HTR-8/SVneo (cell line): ENCODE measurements at regions not wholly inside any gene's neighbourhood (a gene's known extent, or its start where the extent isn't known, plus 50 kb on each side); places are given as distances from the start of the nearest gene placed in this dataset.

Experiments
- DNase-seq: peaks from one replicate; pipeline ENCODE4 v3.0.0; 2011; ENCODE audit warnings: low spot score, mixed read lengths; ENCODE audit not compliant: insufficient read length
- FAIRE-seq: peaks from 2 replicates; lab custom pipeline; 2011; peaks lifted over from hg19 to GRCh38; lab: Jason Lieb, UNC

DNA sequence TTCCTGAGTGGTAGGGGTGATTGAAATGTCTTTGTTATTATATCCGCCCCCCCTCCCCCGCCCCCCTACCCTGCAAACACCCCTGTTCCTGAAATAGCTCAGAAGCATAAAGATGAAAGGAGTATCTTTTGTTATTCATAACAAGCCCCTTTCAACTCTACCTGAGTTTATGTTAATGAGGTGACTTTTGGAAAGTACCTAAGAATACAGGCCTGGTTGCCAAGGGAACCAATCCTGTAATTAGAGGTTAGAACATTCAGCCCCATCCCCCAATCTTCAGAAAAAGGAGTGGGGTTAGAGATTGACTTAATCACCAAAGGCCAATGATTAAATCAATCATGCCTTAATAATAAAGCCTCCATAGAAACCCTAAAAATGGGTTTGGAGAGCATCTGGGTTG lies 979.2 kb upstream of the GJE1 start:
- DNase-seq (no peak), FAIRE-seq (no peak)

DNA sequence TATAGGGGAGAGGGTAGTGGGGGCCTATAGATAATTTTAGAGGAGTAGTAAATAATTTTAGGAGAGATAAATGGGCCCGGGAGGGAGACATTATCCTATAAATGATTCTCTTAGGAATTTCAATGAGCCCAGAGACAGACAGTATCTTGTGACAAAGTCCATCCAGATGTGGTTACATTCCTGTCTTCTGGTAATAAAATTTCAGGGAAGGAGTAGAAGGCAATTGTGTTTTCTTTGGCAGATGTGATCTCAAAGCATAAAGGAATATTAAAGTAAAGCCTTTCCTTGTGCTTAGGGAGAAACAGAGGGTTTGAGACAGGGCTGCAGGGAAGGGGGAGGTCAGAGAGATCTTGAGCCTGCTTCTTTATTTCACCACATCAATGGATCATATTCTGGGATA lies 979.8 kb upstream of the GJE1 start:
- no peak for DNase-seq
- FAIRE-seq: no peak

DNA sequence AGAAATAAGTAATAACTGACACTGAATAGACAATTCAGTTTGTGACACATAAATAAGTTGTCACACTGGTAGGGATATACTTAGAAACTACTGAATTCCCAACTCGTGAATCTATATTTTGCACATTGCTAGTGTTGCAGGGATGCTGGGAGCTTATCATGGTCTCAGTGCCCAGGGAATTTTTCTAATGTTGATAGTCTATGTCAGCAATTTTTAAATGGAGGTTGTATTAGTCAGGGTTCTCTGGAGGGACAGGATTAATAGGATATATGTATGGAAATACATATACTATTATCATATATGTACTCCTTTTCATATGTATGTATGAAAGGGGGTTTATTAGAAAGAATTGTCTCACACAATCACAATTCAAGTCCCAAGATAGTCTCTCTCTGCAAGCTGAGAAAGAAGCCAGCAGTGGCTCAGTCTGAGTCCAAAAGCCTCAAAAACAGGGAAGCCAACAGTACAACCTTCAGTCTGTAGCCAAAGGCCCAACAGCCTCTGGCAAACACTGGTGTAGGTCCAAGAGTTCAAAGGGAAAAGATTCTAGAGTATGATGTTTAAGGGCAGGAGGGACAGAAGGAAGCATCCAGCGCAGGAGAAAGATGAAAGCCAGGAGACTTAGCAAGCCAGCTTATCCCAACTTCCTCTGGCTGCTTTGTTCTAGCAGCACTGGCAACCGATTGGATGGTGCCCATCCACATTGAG lies 980.9 kb upstream of the GJE1 start:
- DNase-seq (no peak), FAIRE-seq (no peak)

DNA sequence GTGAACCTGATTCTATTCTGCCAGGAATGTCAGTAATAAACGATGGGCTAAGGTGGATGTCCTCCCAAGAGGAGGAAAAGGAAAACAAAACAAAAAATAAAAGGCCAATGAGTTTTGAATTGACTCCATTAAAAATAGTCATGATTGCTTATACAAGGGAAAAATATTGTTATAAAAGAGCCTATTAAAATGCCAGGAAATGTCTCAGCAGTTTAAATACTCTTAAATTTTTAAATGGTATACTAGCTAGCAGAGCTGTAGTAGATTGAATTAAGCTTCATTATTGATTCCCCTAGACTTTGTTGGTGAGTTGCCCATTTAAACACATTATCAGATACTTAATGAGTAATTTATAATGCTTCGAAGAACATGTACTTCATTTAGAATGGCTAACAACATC lies 990.9 kb upstream of the GJE1 start:
- no peak for DNase-seq
- no peak for FAIRE-seq

DNA sequence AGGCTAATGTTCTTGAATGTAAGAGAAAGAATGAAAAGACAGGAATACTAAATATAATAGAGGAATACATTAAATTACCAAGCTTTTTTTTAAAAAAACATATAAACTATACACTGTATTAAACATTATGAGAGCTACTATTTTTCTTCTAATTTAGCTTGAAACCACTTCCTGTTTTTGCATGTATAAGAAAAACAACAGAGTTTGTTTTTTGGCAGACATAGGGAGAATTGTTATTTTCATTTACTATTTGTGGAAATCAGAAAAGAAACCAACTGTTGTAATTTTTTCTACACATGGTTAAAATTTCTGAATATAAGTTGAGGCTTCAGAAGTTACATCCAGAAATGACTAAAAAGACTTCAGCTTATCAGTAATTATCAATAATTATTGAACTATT lies 991.8 kb upstream of the GJE1 start:
- DNase-seq: no peak
- no peak for FAIRE-seq

DNA sequence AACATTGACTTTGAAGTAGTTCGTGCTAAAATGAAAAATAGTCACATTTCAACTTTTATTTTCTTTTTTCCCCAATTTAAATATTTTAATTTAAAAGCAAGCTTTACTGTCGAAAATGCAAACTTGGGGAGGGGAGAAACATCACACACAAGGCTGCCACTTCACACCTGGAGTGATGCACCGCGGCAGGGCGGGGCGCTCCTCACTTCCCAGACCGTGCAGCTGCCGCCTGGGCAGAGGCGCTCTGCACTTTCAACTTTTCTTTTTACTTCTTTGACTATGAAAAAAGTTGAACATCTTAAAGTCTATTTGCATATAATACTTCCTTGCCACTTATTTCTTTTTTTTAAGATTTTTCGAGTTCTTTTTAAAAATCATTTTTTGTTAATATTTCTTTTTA lies 993.3 kb upstream of the GJE1 start:
- DNase-seq (no peak), FAIRE-seq (no peak)

DNA sequence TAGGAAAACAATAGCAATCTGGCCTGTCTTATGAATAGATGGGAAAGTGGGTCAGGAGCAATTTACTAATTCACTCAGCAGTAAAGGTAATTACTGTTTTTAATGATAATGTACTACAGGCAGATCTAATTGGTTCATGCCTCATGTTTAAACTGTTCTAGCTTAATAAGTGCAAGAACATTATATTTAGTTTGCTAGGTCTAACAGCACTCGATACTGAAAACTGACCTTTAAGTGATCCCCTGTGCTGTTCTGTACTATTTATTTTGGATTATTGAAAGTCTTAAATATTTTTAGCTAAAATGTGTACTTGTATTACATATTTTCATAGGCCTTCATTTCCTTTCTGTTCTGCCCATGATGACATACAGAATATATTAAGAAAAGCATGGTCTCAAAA lies 998.0 kb upstream of the GJE1 start:
- FAIRE-seq: no peak
- no peak for DNase-seq

DNA sequence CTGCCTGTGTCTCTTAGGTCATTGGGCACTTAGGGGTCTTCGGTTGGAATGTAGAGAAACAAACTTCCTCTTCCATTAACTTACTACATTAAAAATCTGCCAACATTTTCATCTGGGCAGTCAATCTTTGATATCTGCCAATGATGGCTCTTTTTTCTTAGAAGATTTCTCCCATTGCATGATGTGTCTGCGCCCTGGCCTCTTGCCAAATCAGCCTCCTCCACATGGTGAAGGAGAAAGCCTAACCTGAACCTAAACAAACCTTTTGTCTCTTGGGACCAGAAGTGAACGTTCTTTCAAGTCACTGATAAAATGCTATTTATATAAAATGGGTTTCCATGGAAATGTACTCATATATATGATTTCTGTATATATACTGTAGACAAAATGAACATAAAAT lies 998.9 kb upstream of the GJE1 start:
- no peak for DNase-seq
- no peak for FAIRE-seq

DNA sequence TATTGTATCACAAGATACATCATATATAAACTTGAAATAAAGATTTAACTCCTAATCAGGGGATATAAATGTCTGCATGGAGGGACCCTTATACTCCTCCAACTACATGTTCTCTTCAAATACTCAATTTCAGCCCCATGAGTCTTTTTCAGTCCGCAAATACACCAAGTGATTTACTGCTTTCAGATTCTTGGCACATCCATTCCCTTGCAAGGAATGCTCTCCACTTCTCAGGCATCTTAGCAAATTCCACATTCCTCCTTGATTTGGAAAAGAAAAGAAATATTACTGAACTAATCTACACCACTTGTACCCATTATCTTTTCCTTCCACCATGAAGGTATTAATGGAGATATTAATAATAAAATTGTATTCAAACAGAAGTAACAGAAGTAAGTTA lies 999.4 kb upstream of the GJE1 start:
- DNase-seq (peak; percentile 1), FAIRE-seq (no peak)

DNA sequence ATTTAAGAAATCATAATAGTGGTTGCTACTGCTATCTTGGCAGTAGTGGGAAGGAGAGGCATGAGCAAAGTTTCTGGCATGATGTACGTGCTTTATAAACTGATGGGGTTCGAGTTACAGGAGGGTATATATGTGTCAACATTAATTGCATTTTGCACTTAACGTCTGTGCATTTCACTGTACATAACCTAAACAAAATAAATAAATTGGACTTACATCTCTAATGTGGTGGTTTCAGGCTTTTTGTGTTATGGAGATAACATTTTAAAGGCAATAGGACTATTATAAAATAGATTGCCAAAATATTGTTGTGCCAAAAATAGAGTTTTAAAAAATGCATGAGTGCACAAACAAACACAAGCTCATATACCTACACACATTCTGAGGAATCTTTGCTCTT lies 1001.1 kb upstream of the GJE1 start:
- no peak for FAIRE-seq
- DNase-seq: no peak

DNA sequence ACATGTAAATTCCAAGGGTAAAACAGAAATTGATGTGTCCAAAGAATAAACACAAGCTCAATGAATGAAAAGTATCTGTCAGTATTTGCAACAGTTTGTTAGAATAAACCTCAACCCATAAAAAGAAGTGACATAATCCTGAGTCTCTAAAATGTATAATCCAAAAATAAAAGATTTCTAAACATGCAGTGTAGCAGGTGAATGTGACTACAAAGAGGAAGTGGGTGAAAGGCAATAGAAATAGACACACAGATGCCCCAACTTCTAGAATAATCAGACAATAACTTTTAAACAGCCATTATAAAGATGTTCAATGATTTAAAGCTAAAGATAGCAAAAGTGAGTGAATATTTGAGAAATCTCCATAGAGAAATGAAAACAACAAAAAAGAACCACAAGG lies 1009.2 kb upstream of the GJE1 start:
- DNase-seq: no peak
- no peak for FAIRE-seq

DNA sequence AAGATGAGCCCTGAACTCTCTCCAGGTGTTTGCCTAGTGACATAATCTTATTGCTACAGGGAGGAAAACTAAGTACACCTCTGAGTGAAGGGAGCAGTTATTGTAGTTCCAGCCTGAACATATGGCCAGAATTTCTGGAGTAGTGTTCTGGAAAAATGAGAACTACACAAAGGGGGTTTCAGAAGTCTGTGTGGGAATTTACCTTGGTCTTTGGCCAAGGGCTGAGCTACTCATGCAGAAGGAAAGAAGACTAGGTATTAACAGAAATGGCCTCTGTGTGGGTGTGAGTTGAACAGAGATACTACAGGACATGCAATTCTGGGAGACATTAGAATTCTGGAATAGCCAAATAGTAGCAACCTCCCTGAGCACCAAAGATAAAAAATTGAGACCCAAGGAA lies 1009.7 kb upstream of the GJE1 start:
- FAIRE-seq (no peak), DNase-seq (no peak)

DNA sequence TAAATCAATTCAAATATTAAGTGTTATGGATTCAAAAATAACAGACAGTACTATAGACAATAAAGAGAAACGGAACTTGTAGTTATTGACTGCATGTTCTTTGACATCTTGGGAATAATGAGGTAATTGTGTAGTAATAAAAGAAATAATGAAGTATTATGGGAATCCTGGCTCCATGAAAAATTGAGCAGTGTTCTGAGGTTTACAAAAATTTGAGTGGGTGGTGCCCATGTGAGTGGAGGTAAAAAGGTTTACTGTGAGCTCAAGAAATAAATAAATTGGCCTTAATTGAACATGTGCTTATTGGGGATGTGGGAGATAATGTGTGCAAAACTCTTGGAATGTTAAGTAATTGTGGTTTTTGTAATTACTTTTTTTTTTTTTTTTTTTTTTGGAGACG lies 1013.7 kb upstream of the GJE1 start:
- DNase-seq: no peak

DNA sequence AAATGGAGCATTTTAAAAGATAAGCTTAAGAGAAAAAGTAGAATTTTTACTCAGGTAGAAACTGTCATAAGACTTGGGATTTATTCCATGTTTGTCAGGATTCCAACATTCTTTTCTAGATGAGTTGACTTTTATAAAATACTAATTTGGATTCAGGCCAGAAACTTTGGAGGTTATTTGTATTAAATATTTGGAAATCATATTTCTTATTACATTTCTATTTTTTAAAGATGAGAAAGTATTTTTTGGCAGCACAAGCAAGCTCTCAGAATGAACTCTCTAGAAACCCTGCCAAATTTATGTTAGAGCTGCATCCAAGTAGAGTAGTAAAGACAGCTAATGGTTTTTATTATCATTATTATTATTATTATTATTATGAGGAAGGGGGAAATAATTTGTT lies 1014.9 kb upstream of the GJE1 start:
- no peak for DNase-seq

More for the DNA sequence above, 1013.7 kb upstream of the GJE1 start:
- FAIRE-seq: no peak

DNA sequence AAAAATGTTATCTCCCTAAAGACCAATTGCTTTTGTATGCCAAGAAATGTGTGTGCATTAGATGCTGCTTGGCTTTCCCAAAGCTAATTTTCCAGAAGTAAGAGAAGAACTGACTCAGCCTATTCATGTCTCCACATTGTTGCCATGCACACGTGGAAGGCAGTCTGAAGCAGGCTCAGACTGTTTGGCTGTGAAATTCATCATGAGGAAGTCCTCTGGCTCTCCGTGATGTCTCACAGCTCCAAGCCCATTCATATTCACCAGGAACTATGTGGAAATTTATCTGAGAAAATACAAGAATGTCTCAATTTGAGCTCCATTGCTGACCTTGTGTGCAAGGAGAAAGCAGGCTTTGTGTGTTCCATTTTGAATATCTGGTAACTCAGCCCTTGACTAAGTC lies 1022.2 kb upstream of the GJE1 start:
- FAIRE-seq: no peak
- no peak for DNase-seq

More for the DNA sequence above, 1014.9 kb upstream of the GJE1 start:
- FAIRE-seq: no peak

DNA sequence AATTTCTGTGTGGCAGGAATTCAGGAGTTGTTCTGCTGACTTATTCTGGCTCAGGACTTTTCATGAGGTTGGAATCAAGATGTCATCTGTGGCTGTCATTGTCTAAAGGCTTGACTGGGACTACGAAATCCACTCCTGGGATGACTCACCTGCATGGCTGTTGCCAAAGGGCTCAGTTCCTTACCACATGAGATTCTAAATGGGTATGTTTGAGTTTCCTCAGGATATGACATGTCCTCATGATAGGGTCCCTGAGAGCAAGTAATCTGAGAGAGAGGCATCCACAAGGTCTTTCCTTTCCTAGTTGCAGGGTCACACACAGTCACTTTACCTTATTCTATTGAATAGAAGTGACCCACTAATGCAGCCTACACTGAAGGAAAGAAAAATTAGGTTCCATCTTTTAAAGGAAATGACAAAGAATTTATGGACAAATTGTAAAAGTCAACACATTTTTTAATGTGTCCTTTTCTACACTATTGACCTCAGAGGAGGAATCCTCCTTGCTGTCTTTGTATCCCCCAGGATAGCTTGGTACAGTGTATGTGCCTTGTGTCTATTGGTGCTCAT lies 1025.0 kb upstream of the GJE1 start:
- FAIRE-seq (no peak), DNase-seq (no peak)

DNA sequence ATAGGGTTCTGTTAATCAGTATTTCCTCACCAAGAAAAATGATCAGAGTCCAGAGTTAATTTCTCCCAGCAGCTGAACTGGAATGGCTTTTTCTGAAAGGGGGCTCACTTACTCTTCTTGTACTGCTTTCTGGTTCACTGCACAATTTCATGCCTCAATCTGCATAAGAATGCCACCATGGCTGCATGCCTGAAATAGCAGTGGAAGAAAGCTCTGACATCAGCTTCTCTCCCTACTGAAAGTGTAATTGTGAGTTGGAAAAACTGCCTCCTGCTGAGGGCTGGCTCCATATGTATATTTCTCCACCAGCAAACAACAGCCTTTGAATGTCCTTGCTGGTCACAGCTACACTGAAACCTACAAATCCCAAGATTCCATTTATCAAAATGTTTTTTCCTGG lies 1027.2 kb upstream of the GJE1 start:
- DNase-seq (no peak), FAIRE-seq (no peak)

DNA sequence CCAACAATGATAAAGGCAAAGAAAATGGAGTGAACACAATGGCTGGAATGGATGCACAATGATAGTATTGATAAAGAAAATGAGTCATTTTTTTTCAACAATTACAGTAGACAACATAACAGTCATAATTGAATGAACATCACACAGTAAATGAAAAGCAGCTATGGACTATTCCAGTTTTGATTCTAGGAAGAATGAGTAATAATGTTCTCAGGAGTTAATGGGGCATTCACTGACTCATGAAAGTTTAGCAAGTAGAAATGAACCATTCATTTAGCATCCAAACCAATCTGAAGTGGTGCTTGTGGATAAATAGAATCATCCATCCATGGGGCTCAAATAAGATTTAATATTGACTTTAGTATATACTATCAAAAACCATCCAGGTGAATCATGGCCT lies 1029.5 kb upstream of the GJE1 start:
- FAIRE-seq (no peak), DNase-seq (no peak)

DNA sequence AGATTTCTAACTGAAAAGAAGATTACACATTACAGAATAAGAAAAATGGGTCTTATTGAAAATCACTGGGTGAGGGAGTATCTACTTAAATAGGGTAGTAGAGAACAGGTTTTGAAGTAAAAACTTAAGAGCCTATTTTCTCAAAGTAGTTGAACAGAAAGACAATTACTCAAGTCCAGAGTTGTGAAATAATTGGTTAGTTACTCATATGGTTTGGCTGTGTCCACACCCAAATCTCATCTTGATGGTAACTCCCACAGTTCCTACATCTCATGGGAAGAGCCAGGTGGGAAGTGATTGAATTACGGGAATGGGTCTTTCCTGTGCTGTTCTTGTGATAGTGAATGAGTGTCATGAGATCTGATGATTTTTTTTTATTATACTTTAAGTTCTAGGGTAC lies 1035.3 kb upstream of the GJE1 start:
- DNase-seq (no peak), FAIRE-seq (no peak)

DNA sequence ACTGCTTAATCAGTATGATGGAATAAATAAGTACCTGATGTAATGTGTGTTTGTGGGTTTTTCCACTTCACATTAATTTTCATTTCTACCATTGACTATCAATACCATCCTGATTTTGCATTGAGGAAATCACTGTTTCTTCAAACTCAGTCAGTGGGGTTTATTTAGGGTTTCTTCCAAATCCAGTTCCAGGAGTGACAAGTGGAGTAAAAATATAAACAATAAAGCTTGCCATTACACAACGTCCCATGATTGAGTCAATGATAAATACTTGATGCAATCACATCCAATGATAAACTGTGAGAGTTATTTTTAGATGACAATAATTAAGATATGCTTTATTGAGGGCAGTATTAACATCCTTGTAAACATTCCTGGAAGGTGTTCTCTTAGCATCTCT lies 1037.4 kb upstream of the GJE1 start:
- no peak for DNase-seq
- FAIRE-seq: no peak

DNA sequence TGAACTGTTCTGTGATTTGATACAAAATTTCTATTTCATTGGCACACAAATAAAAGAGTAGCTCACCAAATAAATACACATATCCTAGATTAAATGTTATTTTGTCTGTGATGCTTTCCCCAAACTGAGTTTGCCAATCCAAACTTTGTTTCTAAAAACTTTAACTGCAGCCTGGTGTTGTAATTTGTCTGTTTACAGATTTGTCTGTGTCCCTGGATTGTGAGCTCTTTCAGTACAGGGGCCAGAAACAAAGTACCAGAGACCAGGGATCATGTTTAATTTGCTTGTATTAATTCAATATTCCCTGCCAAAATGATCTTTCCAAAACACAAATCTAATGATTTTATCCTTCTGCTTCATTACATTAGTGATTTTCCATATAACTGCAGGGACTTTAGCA lies 1044.6 kb upstream of the GJE1 start:
- FAIRE-seq (no peak), DNase-seq (no peak)
